H1 (cell line): ENCODE measurements at regions not wholly inside any gene's neighbourhood (a gene's known extent, or its start where the extent isn't known, plus 50 kb on each side); places are given as distances from the start of the nearest gene placed in this dataset.

Experiments used
- CTCF ChIA-PET: fragments of 300-600 bp; sonication (Branson Sonifier 250); formaldehyde crosslinking; loops from one replicate; lab custom pipeline; 2021; ENCODE audit not compliant: partially characterized antibody; lab: Charles Lee
- POLR2A ChIA-PET: fragments of 300-600 bp; sonication (Branson Sonifier 250); formaldehyde crosslinking; loops from one replicate; lab custom pipeline; 2021; ENCODE audit warnings: inconsistent platforms; ENCODE audit not compliant: partially characterized antibody; lab: Charles Lee
- DNase-seq, 2 experiments: peaks; one replicate each; pipeline versions ENCODE4 v3.0.0 to v3.0.0-alpha.2; 2010 to 2022; ENCODE audit warnings: low spot score in 2 of 2, low read depth in 1 of 2, mixed read lengths in 1 of 2
- FAIRE-seq: peaks from 2 replicates; lab custom pipeline; 2011; peaks lifted over from hg19 to GRCh38; lab: Jason Lieb, UNC
- H2AFZ ChIP-seq: 2 replicates; pipeline ENCODE4 v1.8.1; 2012; ENCODE audit warnings: low read length, inconsistent platforms
- H2AK5ac ChIP-seq: 2 replicates; pipeline ENCODE4 v1.6.1; 2013; ENCODE audit warnings: low read depth, low read length
- H2BK120ac ChIP-seq: replicated peaks from 2 replicates; pipeline ENCODE3; 2013; ENCODE audit warnings: low read depth, low read length, inconsistent platforms
- H2BK12ac ChIP-seq: 2 replicates; pipeline ENCODE4 v1.6.1; 2013; ENCODE audit warnings: low read depth, low read length
- H2BK15ac ChIP-seq: 2 replicates; pipeline ENCODE4 v1.6.1; 2013; ENCODE audit warnings: low read length
- H2BK20ac ChIP-seq: 2 replicates; pipeline ENCODE4 v1.6.1; 2013; ENCODE audit warnings: low read length
- H2BK5ac ChIP-seq: 2 replicates; pipeline ENCODE4 v1.6.1; 2013; ENCODE audit warnings: low read depth, low read length
- H3K14ac ChIP-seq: 2 replicates; pipeline ENCODE4 v1.6.1; 2013; ENCODE audit warnings: inconsistent platforms; ENCODE audit not compliant: insufficient read length
- H3K18ac ChIP-seq: 2 replicates; pipeline ENCODE4 v1.6.1; 2013; ENCODE audit warnings: low read length; ENCODE audit errors: extremely low read depth
- H3K23ac ChIP-seq: 2 replicates; pipeline ENCODE4 v1.6.1; 2013; ENCODE audit warnings: inconsistent platforms; ENCODE audit not compliant: insufficient read length
- H3K23me2 ChIP-seq: 2 replicates; pipeline ENCODE4 v1.6.1; 2013; ENCODE audit warnings: low read depth, low read length
- H3K27ac ChIP-seq: 2 replicates; pipeline ENCODE4 v1.6.1; 2011; ENCODE audit warnings: low read depth, low read length, inconsistent platforms
- H3K27me3 ChIP-seq, 4 experiments: replicated peaks in 1 of 4; 1 replicate in 1 of 4; 2 replicates in 3 of 4; pipeline versions ENCODE4 v1.6.1 to v1.8.1; 2011 to 2013; ENCODE audit warnings: low read length in 3 of 4, mild to moderate bottlenecking in 3 of 4, inconsistent platforms in 2 of 4, mixed read lengths in 2 of 4, moderate library complexity in 1 of 4; ENCODE audit not compliant: control insufficient read depth in 3 of 4, insufficient read depth in 3 of 4; ENCODE audit errors: extremely low read depth in 1 of 4
- H3K36me3 ChIP-seq, 4 experiments: 2 replicates each; pipeline versions ENCODE4 v1.6.1 to v1.8.1; 2011 to 2013; ENCODE audit warnings: mild to moderate bottlenecking in 4 of 4, low read length in 3 of 4, moderate library complexity in 2 of 4, control low read depth in 1 of 4, inconsistent platforms in 1 of 4; ENCODE audit not compliant: insufficient read depth in 4 of 4, control insufficient read depth in 2 of 4
- H3K4ac ChIP-seq: replicated peaks from 2 replicates; pipeline ENCODE3; 2013; ENCODE audit warnings: low read length, low read depth, mixed read lengths, inconsistent platforms; ENCODE audit not compliant: insufficient read length
- H3K4me1 ChIP-seq, 4 experiments: replicated peaks in 1 of 4; 1 replicate in 1 of 4; 2 replicates in 3 of 4; pipeline versions ENCODE4 v1.6.1 to v1.8.1; 2011 to 2013; ENCODE audit warnings: low read length in 3 of 4, inconsistent platforms in 2 of 4, mixed read lengths in 1 of 4; ENCODE audit not compliant: insufficient read depth in 4 of 4, control insufficient read depth in 3 of 4
- H3K4me2 ChIP-seq, 2 experiments: 2 replicates each; pipeline versions ENCODE4 v1.6.1 to v1.8.1; 2011 to 2013; ENCODE audit warnings: low read depth in 2 of 2, low read length in 2 of 2, control low read depth in 1 of 2, inconsistent platforms in 1 of 2, mild to moderate bottlenecking in 1 of 2; ENCODE audit not compliant: insufficient read depth in 1 of 2
- H3K4me3 ChIP-seq, 4 experiments: fragments of 200-600, 300-600 bp in 1 of 4; sonication (generic), shearing (Covaris generic), sonication (Bioruptor Twin) in 1 of 4; 2 replicates each; pipeline versions ENCODE4 v1.5.1 to v1.8.1; 2011 to 2016; ENCODE audit warnings: low read length in 4 of 4, low read depth in 3 of 4, control low read depth in 2 of 4, inconsistent platforms in 2 of 4, mild to moderate bottlenecking in 2 of 4, mixed read lengths in 1 of 4, moderate library complexity in 1 of 4; ENCODE audit not compliant: insufficient read depth in 2 of 4; ENCODE audit errors: extremely low read depth in 1 of 4
- H3K56ac ChIP-seq: replicated peaks from 2 replicates; pipeline ENCODE3; 2013; ENCODE audit warnings: low read depth, mild to moderate bottlenecking, mixed read lengths, low read length, inconsistent platforms; ENCODE audit not compliant: insufficient read length
- H3K79me1 ChIP-seq: 2 replicates; pipeline ENCODE4 v1.6.1; 2013; ENCODE audit warnings: low read depth, low read length, control low read depth
- H3K79me2 ChIP-seq, 2 experiments: 2 replicates each; pipeline versions ENCODE4 v1.6.1 to v1.8.1; 2012 to 2013; ENCODE audit warnings: low read length in 2 of 2, mild to moderate bottlenecking in 2 of 2, inconsistent platforms in 1 of 2; ENCODE audit not compliant: insufficient read depth in 2 of 2, control insufficient read depth in 1 of 2
- H3K9ac ChIP-seq, 4 experiments: replicated peaks in 1 of 4; 1 replicate in 1 of 4; 2 replicates in 3 of 4; pipeline versions ENCODE4 v1.6.1 to v1.8.1; 2011 to 2013; ENCODE audit warnings: low read depth in 3 of 4, low read length in 3 of 4, control low read depth in 2 of 4, mild to moderate bottlenecking in 2 of 4, moderate library complexity in 2 of 4, inconsistent platforms in 1 of 4; ENCODE audit errors: extremely low read depth in 1 of 4
- H3K9me3 ChIP-seq, 2 experiments: 2 replicates each; pipeline versions ENCODE4 v1.6.1 to v1.8.1; 2012 to 2013; ENCODE audit warnings: mild to moderate bottlenecking in 2 of 2, moderate library complexity in 2 of 2, control low read depth in 1 of 2, inconsistent platforms in 1 of 2, low read depth in 1 of 2, low read length in 1 of 2, mixed read lengths in 1 of 2; ENCODE audit not compliant: insufficient read depth in 2 of 2
- H4K20me1 ChIP-seq, 2 experiments: replicated peaks in 1 of 2; 2 replicates each; pipeline versions ENCODE3 to v1.8.1; 2011 to 2013; ENCODE audit warnings: inconsistent platforms in 2 of 2, low read length in 2 of 2, mild to moderate bottlenecking in 1 of 2; ENCODE audit not compliant: insufficient read depth in 2 of 2, control insufficient read depth in 1 of 2
- H4K5ac ChIP-seq: 2 replicates; pipeline ENCODE4 v1.6.1; 2013; ENCODE audit warnings: low read length, low read depth, mixed read lengths, inconsistent platforms; ENCODE audit not compliant: insufficient read length
- H4K8ac ChIP-seq: 2 replicates; pipeline ENCODE4 v1.8.0; 2013; ENCODE audit warnings: mild to moderate bottlenecking, moderate library complexity, low read length, inconsistent platforms; ENCODE audit not compliant: insufficient read depth; ENCODE audit errors: extremely low read depth
- H4K91ac ChIP-seq: replicated peaks from 2 replicates; pipeline ENCODE3; 2013; ENCODE audit warnings: low read length, mixed read lengths, inconsistent platforms; ENCODE audit not compliant: insufficient read length
- CTCF ChIP-seq, 3 experiments: IDR thresholded peaks; 1 replicate in 2 of 3; 2 replicates in 1 of 3; pipeline versions ENCODE4 v1.5.1 to v1.6.1; 2011; ENCODE audit warnings: low read length in 3 of 3, mild to moderate bottlenecking in 3 of 3, inconsistent platforms in 2 of 3, low read depth in 1 of 3, moderate library complexity in 1 of 3; ENCODE audit not compliant: insufficient read depth in 1 of 3; ENCODE audit errors: control extremely low read depth in 1 of 3
- EP300 ChIP-seq, 2 experiments: IDR thresholded peaks; 1 replicate in 1 of 2; 2 replicates in 1 of 2; pipeline ENCODE4 v1.6.1; 2011 to 2012; ENCODE audit warnings: low read depth in 2 of 2, low read length in 2 of 2, mild to moderate bottlenecking in 2 of 2, borderline replicate concordance in 1 of 2, inconsistent platforms in 1 of 2, moderate library complexity in 1 of 2
- PHF8 ChIP-seq: fragments of 200-600 bp; sonication (generic); conservative IDR thresholded peaks from 2 replicates; pipeline ENCODE4 v1.7.1; 2012; ENCODE audit warnings: low read depth, mild to moderate bottlenecking, inconsistent platforms, low read length, moderate library complexity
- SUZ12 ChIP-seq: fragments of 200-600 bp; sonication (generic); IDR thresholded peaks from 2 replicates; pipeline ENCODE4 v1.6.1; 2012; ENCODE audit warnings: mild to moderate bottlenecking, inconsistent platforms, low read length, moderate library complexity, mixed read lengths
- TAF1 ChIP-seq: IDR thresholded peaks from 2 replicates; pipeline ENCODE4 v1.6.1; 2011; ENCODE audit warnings: mild to moderate bottlenecking, low read depth, low read length
- whole genome bisulfite sequencing, 2 experiments: shearing (Covaris generic) in 1 of 2; methylation state at CpG; one replicate each; pipeline versions ENCODE4 v1.1.6 to v1.1.7; 2013 to 2015; ENCODE audit warnings: low lambda C conversion rate in 2 of 2, mixed read lengths in 2 of 2, inconsistent platforms in 1 of 2, low coverage in 1 of 2, missing lambda C conversion rate in 1 of 2; ENCODE audit not compliant: insufficient replicate concordance in 2 of 2, insufficient coverage in 1 of 2, insufficient read length in 1 of 2; ENCODE audit errors: extremely low coverage in 1 of 2, missing lambda C conversion rate in 1 of 2; 5-methylcytosine and 5-hydroxymethylcytosine counted together

- no peaks in the 10 kb centered on the region for H3K79me2 ChIP-seq
- no peak overlapping the region for H2BK5ac ChIP-seq
- no peak overlapping the region for H4K8ac ChIP-seq
- H3K27ac ChIP-seq = no peak overlapping the region
- no peak overlapping the region for H3K14ac ChIP-seq
- H2AK5ac ChIP-seq = no peak overlapping the region
- CTCF ChIA-PET = interaction anchor here (0.9 kb wide), 1 partner anchor 15 kb away, joined by 3 read pairs; no protein-coding TSS in a partner anchor
- no peak for DNase-seq
- no peak overlapping the region for H3K4ac ChIP-seq
- no peak overlapping the region for H2BK12ac ChIP-seq
- H3K36me3 ChIP-seq = no peaks in the 10 kb centered on the region; a peak in 1 of 8 replicates
- no peak overlapping the region for H2BK20ac ChIP-seq
- H3K79me1 ChIP-seq = no peaks in the 10 kb centered on the region
- H2AFZ ChIP-seq = no peak overlapping the region
- FAIRE-seq = no peak
- no peak overlapping the region for H3K23ac ChIP-seq
- no peaks in the 10 kb centered on the region for H3K4me1 ChIP-seq
- H4K20me1 ChIP-seq = no peaks in the 10 kb centered on the region
- H3K27me3 ChIP-seq = no peaks in the 10 kb centered on the region
- 91% methylated on average over 6 of the region's 7 CpGs; no CpG with 5 or more reads in 1 of the 2 experiments for WGBS, 2 experiments
- no peak overlapping the region for H2BK120ac ChIP-seq
- no peak overlapping the region for H4K91ac ChIP-seq
- no peak overlapping the region for H2BK15ac ChIP-seq
- no peaks in the 10 kb centered on the region; a peak in 1 of 4 replicates for H3K9me3 ChIP-seq
- H3K18ac ChIP-seq = no peak overlapping the region
- no peaks in the 10 kb centered on the region for H3K23me2 ChIP-seq
- POLR2A ChIA-PET = no interaction called here
- no peak overlapping the region for H3K4me2 ChIP-seq
- no peak overlapping the region for H4K5ac ChIP-seq
- no peak overlapping the region for H3K4me3 ChIP-seq
- H3K56ac ChIP-seq = no peak overlapping the region
- no peak overlapping the region for H3K9ac ChIP-seq
- TF ChIP-seq PHF8 = 0 out of 2 replicates have a peak, but pooled peaks have one; percentile 19
- TF ChIP-seq TAF1 = no peak
- no peak for TF ChIP-seq EP300 (IDR thresholded peaks at IDR 0.05; ENCODE audit: borderline replicate concordance in 1 of 2, low read depth in 2 of 2, low read length in 2 of 2)
- no peak for TF ChIP-seq SUZ12
- TF ChIP-seq CTCF (IDR thresholded peaks at IDR 0.05; ENCODE audit: control extremely low read depth in 1 of 3, insufficient read depth in 1 of 3, low read depth in 1 of 3, low read length in 3 of 3) = no peak
These were observed 468.2 kb upstream of the ARID1B start for GRCh38 chr6:156309017-156309416.
